OCI-LY3 (cell line): ENCODE measurements at regions not wholly inside any gene's neighbourhood (a gene's known extent, or its start where the extent isn't known, plus 50 kb on each side); places are given as distances from the start of the nearest gene placed in this dataset.
"Not testable (repeated sequence)": the region's sequence is repeated elsewhere in the genome, so short reads cannot be mapped to it uniquely, and the experiment has no call there.

ENCODE experiments used
- H2AFZ ChIP-seq: fragments of 200-600, 300-600 bp; shearing (Covaris generic); 2 replicates; pipeline ENCODE4 v1.6.0; 2014; ENCODE audit warnings: antibody characterized with exemption, low read depth, low read length
- H3K27ac ChIP-seq: fragments of 200-600, 300-600 bp; sonication (generic); 2 replicates; pipeline ENCODE4 v1.5.1; 2014; ENCODE audit warnings: mild to moderate bottlenecking, low read length, moderate library complexity, mixed read lengths
- H3K27me3 ChIP-seq: fragments of 200-600, 300-600 bp; sonication (generic); 2 replicates; pipeline ENCODE4 v1.6.1; 2014; ENCODE audit warnings: low read depth, low read length, mixed read lengths
- H3K36me3 ChIP-seq: fragments of 200-600, 300-600 bp; sonication (generic); replicated peaks from 2 replicates; pipeline ENCODE3; 2014; ENCODE audit warnings: low read depth, low read length, mixed read lengths
- H3K4me1 ChIP-seq: fragments of 300-600, 200-600 bp; sonication (generic); 2 replicates; pipeline ENCODE4 v1.6.1; 2014; ENCODE audit warnings: low read length, mixed read lengths
- H3K4me2 ChIP-seq: fragments of 200-600, 300-600 bp; sonication (generic); 2 replicates; pipeline ENCODE4 v1.6.1; 2014; ENCODE audit warnings: low read length, mixed read lengths
- H3K4me3 ChIP-seq: fragments of 300-600, 200-600 bp; sonication (generic); 2 replicates; pipeline ENCODE4 v1.5.1; 2014; ENCODE audit warnings: antibody characterized with exemption, mild to moderate bottlenecking, low read length, moderate library complexity
- H3K79me2 ChIP-seq: fragments of 300-600, 200-600 bp; shearing (Covaris generic); 2 replicates; pipeline ENCODE4 v1.6.1; 2014; ENCODE audit warnings: mild to moderate bottlenecking, low read length, mixed read lengths
- H3K9ac ChIP-seq: fragments of 300-600, 200-600 bp; shearing (Covaris generic); 2 replicates; pipeline ENCODE4 v1.6.0; 2014; ENCODE audit warnings: mild to moderate bottlenecking, low read length, moderate library complexity
- H3K9me3 ChIP-seq: fragments of 200-600, 300-600 bp; shearing (Covaris generic); 2 replicates; pipeline ENCODE4 v1.6.1; 2014; ENCODE audit warnings: low read length, mixed read lengths; ENCODE audit not compliant: insufficient read depth
- H4K20me1 ChIP-seq: fragments of 200-600, 300-600 bp; sonication (generic); 2 replicates; pipeline ENCODE4 v1.6.1; 2016; ENCODE audit warnings: low read length, mixed read lengths; ENCODE audit not compliant: insufficient read depth
- EZH2phosphoT487 ChIP-seq: fragments of 200-600 bp; shearing (Covaris generic); IDR thresholded peaks from 2 replicates; pipeline ENCODE4 v1.6.1; 2018; ENCODE audit warnings: antibody characterized with exemption, mixed run types, low read depth
- TF ChIP-seq, protein P1 (sequence below): fragments of 200-600, 300-600 bp; sonication (generic); IDR thresholded peaks from 2 replicates; pipeline ENCODE4 v1.5.1; 2014; ENCODE audit warnings: antibody characterized with exemption, low read length, low read depth

DNA sequence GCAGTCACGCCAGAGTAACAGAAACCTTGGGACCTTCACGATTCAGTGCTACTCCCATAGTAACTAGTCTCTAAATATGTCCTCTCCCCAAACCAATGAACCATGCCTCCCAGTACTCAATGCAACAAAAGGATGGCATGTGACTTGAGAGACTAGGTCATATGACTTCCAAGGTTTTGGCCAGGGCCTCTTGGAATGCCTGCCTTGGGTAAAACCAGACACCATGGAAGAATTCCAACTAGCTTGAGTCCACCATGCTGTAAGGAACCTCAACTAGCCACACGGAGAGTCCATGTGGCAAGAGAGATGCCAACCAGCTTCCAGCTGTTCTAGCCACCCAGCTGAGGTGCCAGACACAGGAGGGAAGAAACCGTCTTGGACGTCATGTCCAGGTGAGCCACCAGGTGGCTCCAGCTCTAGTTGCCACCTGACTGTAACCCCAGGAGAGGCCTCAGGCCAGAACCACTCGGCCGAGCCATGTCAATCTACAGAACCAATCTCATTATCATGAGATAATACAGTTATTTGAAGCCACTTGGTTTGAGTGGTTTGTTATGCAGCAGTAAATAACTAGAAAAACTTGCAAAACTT lies 115.0 kb downstream of the SYF2 start:
- Histone ChIP-seq H3K4me2 (no peak overlapping the region), H2AFZ (no peak overlapping the region), H3K9ac (no peak overlapping the region), H3K79me2 (no peaks in the 10 kb centered on the region), H3K4me1 (peaks cover 18% of the 10 kb centered on the region), H3K36me3 (no peaks in the 10 kb centered on the region), H3K27ac (no peak overlapping the region), H3K27me3 (0 out of 2 replicates have a peak, but pooled peaks cover 4% of the 10 kb centered on the region), H3K4me3 (no peak overlapping the region), H4K20me1 (no peaks in the 10 kb centered on the region), H3K9me3 (no peaks in the 10 kb centered on the region)
- TF ChIP-seq EZH2phosphoT487, result no peak
- TF ChIP-seq, protein P1, sequence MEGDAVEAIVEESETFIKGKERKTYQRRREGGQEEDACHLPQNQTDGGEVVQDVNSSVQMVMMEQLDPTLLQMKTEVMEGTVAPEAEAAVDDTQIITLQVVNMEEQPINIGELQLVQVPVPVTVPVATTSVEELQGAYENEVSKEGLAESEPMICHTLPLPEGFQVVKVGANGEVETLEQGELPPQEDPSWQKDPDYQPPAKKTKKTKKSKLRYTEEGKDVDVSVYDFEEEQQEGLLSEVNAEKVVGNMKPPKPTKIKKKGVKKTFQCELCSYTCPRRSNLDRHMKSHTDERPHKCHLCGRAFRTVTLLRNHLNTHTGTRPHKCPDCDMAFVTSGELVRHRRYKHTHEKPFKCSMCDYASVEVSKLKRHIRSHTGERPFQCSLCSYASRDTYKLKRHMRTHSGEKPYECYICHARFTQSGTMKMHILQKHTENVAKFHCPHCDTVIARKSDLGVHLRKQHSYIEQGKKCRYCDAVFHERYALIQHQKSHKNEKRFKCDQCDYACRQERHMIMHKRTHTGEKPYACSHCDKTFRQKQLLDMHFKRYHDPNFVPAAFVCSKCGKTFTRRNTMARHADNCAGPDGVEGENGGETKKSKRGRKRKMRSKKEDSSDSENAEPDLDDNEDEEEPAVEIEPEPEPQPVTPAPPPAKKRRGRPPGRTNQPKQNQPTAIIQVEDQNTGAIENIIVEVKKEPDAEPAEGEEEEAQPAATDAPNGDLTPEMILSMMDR, result peak; percentile 44

DNA sequence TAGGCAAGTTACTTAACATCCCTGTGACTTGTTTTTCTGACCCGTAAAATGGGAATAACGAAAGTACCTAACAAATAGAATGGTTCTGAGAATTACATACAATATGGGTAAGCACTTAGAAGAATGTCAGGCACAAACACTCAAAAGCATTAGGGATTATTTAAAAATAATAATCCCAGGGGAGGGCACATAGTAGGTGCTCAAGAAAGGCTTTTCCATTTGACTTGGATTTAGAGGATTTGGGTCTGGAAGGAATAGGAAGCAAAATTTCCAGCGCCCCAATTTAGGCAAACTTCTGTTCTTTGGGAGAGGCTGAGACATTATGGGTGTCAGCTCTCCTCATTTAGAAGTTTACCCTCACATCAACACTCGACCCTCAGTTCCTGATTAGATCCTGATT lies 115.5 kb downstream of the SYF2 start:
- Histone ChIP-seq H3K27me3 (0 out of 2 replicates have a peak, but pooled peaks cover 4% of the 10 kb centered on the region), H4K20me1 (no peaks in the 10 kb centered on the region), H3K4me3 (no peak overlapping the region), H3K9me3 (no peaks in the 10 kb centered on the region), H3K4me1 (peaks cover 18% of the 10 kb centered on the region), H2AFZ (no peak overlapping the region), H3K4me2 (no peak overlapping the region), H3K9ac (no peak overlapping the region), H3K79me2 (no peaks in the 10 kb centered on the region), H3K27ac (no peak overlapping the region), H3K36me3 (no peaks in the 10 kb centered on the region)
- TF ChIP-seq EZH2phosphoT487, result no peak
- TF ChIP-seq, protein P1, result no peak

GRCh38 chr1:25116117-25116516 lies 116.2 kb downstream of the SYF2 start:
- not testable (repeated sequence) for H2AFZ ChIP-seq, H3K79me2 ChIP-seq, H3K27ac ChIP-seq, H3K9me3 ChIP-seq, H3K9ac ChIP-seq, H3K4me2 ChIP-seq, H3K27me3 ChIP-seq, H4K20me1 ChIP-seq, H3K4me3 ChIP-seq, H3K36me3 ChIP-seq
- H3K4me1 ChIP-seq, result peaks cover 13% of the 10 kb centered on the region

- H4K20me1 ChIP-seq, result no peaks in the 10 kb centered on the region
- H3K79me2 ChIP-seq, result no peaks in the 10 kb centered on the region
- TF ChIP-seq, protein P1, result no peak
- no peak for TF ChIP-seq EZH2phosphoT487
- H3K4me1 ChIP-seq, result peaks cover 5% of the 10 kb centered on the region; the same call in 1 of the 2 replicates
- no peaks in the 10 kb centered on the region for H3K9me3 ChIP-seq
- H3K4me3 ChIP-seq, result no peak overlapping the region
- H3K4me2 ChIP-seq, result no peak overlapping the region
- no peak overlapping the region for H3K27ac ChIP-seq
- 0 out of 2 replicates have a peak, but pooled peaks cover 4% of the 10 kb centered on the region for H3K27me3 ChIP-seq
- H3K9ac ChIP-seq, result no peak overlapping the region
- peaks cover 6% of the 10 kb centered on the region for H3K36me3 ChIP-seq
- no peak overlapping the region for H2AFZ ChIP-seq
Observed at GRCh38 chr1:25113731-25114130, 118.6 kb downstream of the SYF2 start.
